HFFc6 (cell line): ENCODE measurements at regions not wholly inside any gene's neighbourhood (a gene's known extent, or its start where the extent isn't known, plus 50 kb on each side); places are given as distances from the start of the nearest gene placed in this dataset.
A peak's percentile ranks its signal among the peaks of the same experiment; 100 is the strongest.

Source experiments
- DNase-seq: peaks from one replicate; pipeline ENCODE4 v3.0.0-alpha.2; 2018
- H3K27ac Mint-ChIP-seq: 2 replicates; pipeline ENCODE4 v1.8.0; 2020; ENCODE audit warnings: mild to moderate bottlenecking, mixed read lengths
- H3K27me3 Mint-ChIP-seq: 2 replicates; pipeline ENCODE4 v1.8.0; 2021; ENCODE audit warnings: mild to moderate bottlenecking, moderate library complexity, mixed read lengths; ENCODE audit not compliant: insufficient read depth
- H3K36me3 Mint-ChIP-seq: 2 replicates; pipeline ENCODE4 v1.8.0; 2021; ENCODE audit warnings: low read depth, mixed read lengths
- H3K4me1 Mint-ChIP-seq: 2 replicates; pipeline ENCODE4 v1.8.0; 2020; ENCODE audit warnings: low read depth, mixed read lengths
- H3K4me3 Mint-ChIP-seq: 2 replicates; pipeline ENCODE4 v1.8.0; 2020; ENCODE audit warnings: mild to moderate bottlenecking, moderate library complexity, mixed read lengths
- H3K9me3 Mint-ChIP-seq: 2 replicates; pipeline ENCODE4 v1.8.0; 2020; ENCODE audit warnings: mild to moderate bottlenecking, mixed read lengths
- TF ChIP-seq, protein P1 (sequence below): fragments of 200-600 bp; sonication (generic); IDR thresholded peaks from 2 replicates; pipeline ENCODE4 v1.5.0; 2021; ENCODE audit warnings: antibody characterized with exemption, mild to moderate bottlenecking

DNA sequence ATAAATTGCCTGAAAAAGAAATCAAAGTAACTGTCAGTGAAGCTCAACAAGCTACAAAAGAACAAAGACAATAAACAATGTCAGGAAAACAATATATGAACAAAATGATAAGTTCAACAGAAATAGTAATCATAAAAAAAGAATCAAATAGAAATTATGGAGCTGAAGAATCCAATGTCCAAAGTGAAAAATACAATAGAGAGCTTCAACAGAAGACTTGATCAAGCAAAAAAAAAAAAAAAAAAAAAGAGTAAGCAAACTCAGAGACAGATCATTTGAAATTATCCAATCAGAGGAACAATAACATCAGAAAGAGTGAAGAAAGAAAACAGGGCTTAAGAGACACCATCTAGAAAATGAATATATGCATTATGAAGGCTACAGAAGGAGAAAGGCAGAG is 251.4 kb upstream of the SAMSN1 start:
- H3K36me3 Mint-ChIP-seq = 0 out of 2 replicates have a peak, but pooled peaks cover 5% of the 10 kb centered on the region
- H3K27ac Mint-ChIP-seq = no peak overlapping the region
- peaks cover 14% of the 10 kb centered on the region; the same call in 1 of the 2 replicates for H3K9me3 Mint-ChIP-seq
- TF ChIP-seq, protein P1, sequence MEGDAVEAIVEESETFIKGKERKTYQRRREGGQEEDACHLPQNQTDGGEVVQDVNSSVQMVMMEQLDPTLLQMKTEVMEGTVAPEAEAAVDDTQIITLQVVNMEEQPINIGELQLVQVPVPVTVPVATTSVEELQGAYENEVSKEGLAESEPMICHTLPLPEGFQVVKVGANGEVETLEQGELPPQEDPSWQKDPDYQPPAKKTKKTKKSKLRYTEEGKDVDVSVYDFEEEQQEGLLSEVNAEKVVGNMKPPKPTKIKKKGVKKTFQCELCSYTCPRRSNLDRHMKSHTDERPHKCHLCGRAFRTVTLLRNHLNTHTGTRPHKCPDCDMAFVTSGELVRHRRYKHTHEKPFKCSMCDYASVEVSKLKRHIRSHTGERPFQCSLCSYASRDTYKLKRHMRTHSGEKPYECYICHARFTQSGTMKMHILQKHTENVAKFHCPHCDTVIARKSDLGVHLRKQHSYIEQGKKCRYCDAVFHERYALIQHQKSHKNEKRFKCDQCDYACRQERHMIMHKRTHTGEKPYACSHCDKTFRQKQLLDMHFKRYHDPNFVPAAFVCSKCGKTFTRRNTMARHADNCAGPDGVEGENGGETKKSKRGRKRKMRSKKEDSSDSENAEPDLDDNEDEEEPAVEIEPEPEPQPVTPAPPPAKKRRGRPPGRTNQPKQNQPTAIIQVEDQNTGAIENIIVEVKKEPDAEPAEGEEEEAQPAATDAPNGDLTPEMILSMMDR = no peak
- H3K4me1 Mint-ChIP-seq = no peaks in the 10 kb centered on the region
- no peak for DNase-seq
- H3K4me3 Mint-ChIP-seq = no peak overlapping the region
- H3K27me3 Mint-ChIP-seq = no peaks in the 10 kb centered on the region

DNA sequence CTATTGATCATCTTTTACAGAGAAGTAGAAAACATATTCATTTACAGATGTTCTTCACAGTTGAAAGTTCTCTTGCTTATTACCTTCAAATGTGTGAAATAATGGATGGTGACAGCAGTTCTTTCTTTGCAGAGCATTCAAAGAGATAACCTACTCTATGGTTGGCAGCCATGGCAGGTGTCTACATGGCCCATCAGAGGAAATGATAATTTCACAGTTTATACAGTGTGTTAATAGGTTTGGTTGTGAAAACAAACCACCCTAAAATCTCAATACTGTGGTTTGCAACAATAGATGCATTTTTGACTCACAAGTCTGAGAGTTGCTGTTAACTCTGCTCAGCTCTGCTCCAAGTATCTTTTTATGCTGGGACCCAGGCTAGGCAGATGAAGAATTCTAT is 241.2 kb upstream of the SAMSN1 start:
- Mint-ChIP-seq H3K4me1 (no peaks in the 10 kb centered on the region), H3K4me3 (no peak overlapping the region), H3K27ac (no peak overlapping the region), H3K9me3 (no peaks in the 10 kb centered on the region; the same call in 1 of the 2 replicates), H3K27me3 (peaks cover 2% of the 10 kb centered on the region), H3K36me3 (no peaks in the 10 kb centered on the region)
- TF ChIP-seq, protein P1 = no peak
- DNase-seq = no peak

DNA sequence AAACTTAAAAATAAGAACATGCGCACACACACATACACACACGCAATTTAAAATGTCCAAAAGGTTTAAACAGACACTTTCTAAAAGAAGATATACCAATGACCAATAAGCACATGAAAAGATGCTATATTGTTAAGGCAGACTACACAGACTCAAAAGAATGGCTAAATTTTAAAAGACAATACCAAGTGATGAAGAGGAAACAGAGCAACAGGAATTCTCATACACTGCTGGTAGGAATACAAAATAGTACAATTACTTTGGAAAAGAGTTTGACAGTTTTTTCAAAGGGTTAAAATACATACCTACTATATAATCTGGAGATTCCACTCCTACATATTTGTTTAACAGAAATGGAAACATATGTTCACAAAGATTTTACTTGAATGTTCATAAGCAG is 239.6 kb upstream of the SAMSN1 start:
- TF ChIP-seq, protein P1 = no peak
- no peaks in the 10 kb centered on the region for H3K4me1 Mint-ChIP-seq
- H3K27me3 Mint-ChIP-seq = no peaks in the 10 kb centered on the region; the same call in 1 of the 2 replicates
- no peak for DNase-seq
- no peaks in the 10 kb centered on the region for H3K36me3 Mint-ChIP-seq
- H3K27ac Mint-ChIP-seq = no peak overlapping the region
- no peak overlapping the region for H3K4me3 Mint-ChIP-seq
- no peaks in the 10 kb centered on the region; the same call in 1 of the 2 replicates for H3K9me3 Mint-ChIP-seq

DNA sequence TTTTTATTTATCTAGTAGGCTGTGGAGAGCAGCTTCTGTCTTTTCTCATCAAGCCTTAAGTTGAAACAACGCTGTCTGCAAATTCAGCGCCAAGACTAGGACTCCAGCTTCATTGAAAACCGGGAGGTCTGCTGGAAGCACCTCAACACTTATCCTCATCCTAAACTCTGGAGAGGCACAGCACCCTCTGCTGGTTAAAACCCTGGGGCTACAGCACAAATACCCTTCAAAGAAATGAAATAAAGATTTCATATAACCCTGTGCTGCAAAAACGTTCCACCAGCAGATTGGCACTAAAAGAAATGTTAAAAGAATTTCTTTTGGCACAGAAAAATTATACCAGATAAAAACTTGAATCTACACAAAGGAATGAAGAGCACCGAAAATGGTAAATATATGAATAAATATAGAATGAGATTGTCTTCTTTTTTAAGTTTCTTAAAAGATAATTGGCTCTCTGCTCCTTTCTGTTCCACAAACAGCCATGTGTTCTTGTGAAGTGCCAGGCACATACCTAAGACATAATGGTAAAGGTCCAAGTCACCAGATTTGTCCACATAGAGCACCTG is 227.7 kb upstream of the SAMSN1 start:
- H3K27ac Mint-ChIP-seq = no peak overlapping the region
- TF ChIP-seq, protein P1 = peak; percentile 44; the same call in 1 of the 2 replicates
- no peak for DNase-seq
- H3K27me3 Mint-ChIP-seq = no peaks in the 10 kb centered on the region; the same call in 1 of the 2 replicates
- H3K4me3 Mint-ChIP-seq = no peak overlapping the region
- no peaks in the 10 kb centered on the region; the same call in 1 of the 2 replicates for H3K9me3 Mint-ChIP-seq
- H3K4me1 Mint-ChIP-seq = no peaks in the 10 kb centered on the region
- no peaks in the 10 kb centered on the region for H3K36me3 Mint-ChIP-seq

- H3K27me3 Mint-ChIP-seq = no peaks in the 10 kb centered on the region; the same call in 1 of the 2 replicates
- H3K36me3 Mint-ChIP-seq = no peaks in the 10 kb centered on the region
- H3K9me3 Mint-ChIP-seq = no peaks in the 10 kb centered on the region; the same call in 1 of the 2 replicates
- no peak for DNase-seq
- H3K27ac Mint-ChIP-seq = no peak overlapping the region
- H3K4me3 Mint-ChIP-seq = no peak overlapping the region
- no peaks in the 10 kb centered on the region for H3K4me1 Mint-ChIP-seq
- TF ChIP-seq, protein P1 = no peak
These were observed 225.5 kb upstream of the SAMSN1 start for GRCh38 chr21:14771593-14771992.
